Ovary (tissue), 7 donors: ENCODE measurements at regions not wholly inside any gene's neighbourhood (a gene's known extent, or its start where the extent isn't known, plus 50 kb on each side); places are given as distances from the start of the nearest gene placed in this dataset.

Experiments
- DNase-seq, 5 donors: peaks; one replicate each; pipeline ENCODE4 v3.0.0-alpha.2; 2019 to 2020
- H3K27ac ChIP-seq, 2 donors: fragments of 200-600 bp; one replicate each; pipeline versions ENCODE4 v1.5.1 to v1.8.0; 2019 to 2022
- H3K27me3 ChIP-seq: fragments of 200-600 bp; one replicate; pipeline ENCODE4 v1.8.0; 2022
- H3K36me3 ChIP-seq: fragments of 200-600 bp; sonication (generic); one replicate; pipeline ENCODE4 v1.5.1; 2019
- H3K4me1 ChIP-seq: one replicate; pipeline ENCODE4 v1.8.1; 2013; ENCODE audit warnings: mild to moderate bottlenecking, moderate library complexity; ENCODE audit not compliant: insufficient read depth
- H3K4me3 ChIP-seq: fragments of 200-600 bp; sonication (generic); one replicate; pipeline ENCODE4 v1.5.1; 2017
- H3K9me3 ChIP-seq, 2 donors: fragments of 200-600 bp in 1 of 2; sonication (generic) in 1 of 2; one replicate each; pipeline versions ENCODE4 v1.5.1 to v1.8.1; 2013 to 2019; ENCODE audit warnings: mild to moderate bottlenecking in 1 of 2, moderate library complexity in 1 of 2
- CTCF ChIP-seq, 3 donors: fragments of 450-650 bp in 2 of 3; fragments of 200-600 bp in 1 of 3; IDR thresholded peaks; one replicate each; pipeline versions ENCODE4 v1.5.1 to v1.8.0; 2016 to 2022; ENCODE audit warnings: antibody characterized with exemption in 3 of 3, mild to moderate bottlenecking in 1 of 3
- EP300 ChIP-seq: sonication (generic); formaldehyde crosslinking; IDR thresholded peaks from one replicate; pipeline ENCODE4 v1.6.1; 2017; ENCODE audit warnings: antibody characterized with exemption
- POLR2A ChIP-seq: fragments of 450-650 bp; IDR thresholded peaks from one replicate; pipeline ENCODE4 v1.6.1; 2017; ENCODE audit warnings: antibody characterized with exemption, mild to moderate bottlenecking, moderate library complexity
- WGBS, 3 donors: extraction: QIAGEN DNeasy Blood & Tissue Kit in 1 of 3; methylation state at CpG; one replicate each; pipeline versions ENCODE4 v1.1.5 to v1.1.7; 2013 to 2017; 5-methylcytosine and 5-hydroxymethylcytosine counted together
- intact Hi-C, 4 donors: fragments of 100-400 bp; cut with DNase I; formaldehyde crosslinking; loops; one replicate each; pipeline versions ENCODE4 v1.11.0 to v1.15.1; 2022 to 2023
- donor health status: DM: no; HTN: no; CAD: no; lungs with moderate emphysema.
- donor health status: DM: no; HTN: no; CAD: no.
- donor health status: Bipolar disorder and iron deficiency.
- donor health status: DM: no; HTN: no; CAD: no.
- donor health status: DM: yes; HTN: yes; CAD: no.

GRCh38 chr6:71067816-71068215 is 111.0 kb upstream of the B3GAT2 start:
- 84 to 85% (median 85%) methylated on average over 5 of the region's 5 CpGs for WGBS, 3 donors
- DNase-seq = no peak
- intact Hi-C loops = no loop called here
- no peak overlapping the region for H3K4me3 ChIP-seq
- H3K27ac ChIP-seq = no peak overlapping the region
- no peaks in the 10 kb centered on the region for H3K36me3 ChIP-seq
- no peaks in the 10 kb centered on the region for H3K27me3 ChIP-seq
- no peaks in the 10 kb centered on the region for H3K4me1 ChIP-seq
- no peaks in the 10 kb centered on the region for H3K9me3 ChIP-seq
- TF ChIP-seq CTCF (IDR thresholded peaks at IDR 0.05) (no peak), EP300 (no peak), POLR2A (no peak)

GRCh38 chr6:71072508-71072907 is 115.6 kb upstream of the B3GAT2 start:
- H3K4me1 ChIP-seq = no peaks in the 10 kb centered on the region
- TF ChIP-seq POLR2A (no peak), EP300 (no peak), CTCF (IDR thresholded peaks at IDR 0.05) (no peak)
- H3K27ac ChIP-seq = no peak overlapping the region
- H3K27me3 ChIP-seq = no peaks in the 10 kb centered on the region
- no peaks in the 10 kb centered on the region for H3K36me3 ChIP-seq
- H3K4me3 ChIP-seq = no peak overlapping the region
- H3K9me3 ChIP-seq = no peaks in the 10 kb centered on the region
- DNase-seq = no peak
- WGBS, 3 donors = 62 to 75% (median 64%) methylated on average over 3 of the region's 3 CpGs
- intact Hi-C loops = no loop called here

GRCh38 chr6:71077655-71078054 is 120.8 kb upstream of the B3GAT2 start:
- Histone ChIP-seq H3K4me3 (no peak overlapping the region), H3K4me1 (peaks cover 1% of the 10 kb centered on the region), H3K36me3 (no peaks in the 10 kb centered on the region), H3K9me3 (no peaks in the 10 kb centered on the region), H3K27me3 (no peaks in the 10 kb centered on the region), H3K27ac (no peak overlapping the region)
- TF ChIP-seq CTCF (IDR thresholded peaks at IDR 0.05) (no peak), POLR2A (no peak), EP300 (no peak)
- DNase-seq = no peak
- WGBS, 3 donors = 95 to 98% (median 96%) methylated on average over 2 of the region's 2 CpGs
- intact Hi-C loops = no loop called here

- no peak overlapping the region for H3K27ac ChIP-seq
- no peak for DNase-seq
These were observed 122.8 kb upstream of the B3GAT2 start for GRCh38 chr6:71079677-71080076.

More at GRCh38 chr6:71079677-71080076, 122.8 kb upstream of the B3GAT2 start:
- no peaks in the 10 kb centered on the region for H3K9me3 ChIP-seq
- no peak for TF ChIP-seq POLR2A
- TF ChIP-seq CTCF (IDR thresholded peaks at IDR 0.05) = no peak
- no peak for TF ChIP-seq EP300
- H3K27me3 ChIP-seq = no peaks in the 10 kb centered on the region
- no peak overlapping the region for H3K4me3 ChIP-seq
- WGBS, 3 donors = 96 to 100% (median 96%) methylated on average over 1 of the region's 1 CpG
- intact Hi-C loops = no loop called here
- H3K4me1 ChIP-seq = peaks cover 1% of the 10 kb centered on the region
- H3K36me3 ChIP-seq = no peaks in the 10 kb centered on the region
